IgD-negative memory B cell (primary cell): ENCODE measurements at regions not wholly inside any gene's neighbourhood (a gene's known extent, or its start where the extent isn't known, plus 50 kb on each side); places are given as distances from the start of the nearest gene placed in this dataset.

Experiments used
- H3K27ac Mint-ChIP-seq, 3 donors: one replicate each; pipeline ENCODE4 v1.8.0; 2020 to 2022; ENCODE audit warnings: mild to moderate bottlenecking in 3 of 3, mixed read lengths in 3 of 3, moderate library complexity in 1 of 3
- H3K27me3 Mint-ChIP-seq: one replicate; pipeline ENCODE4 v1.8.0; 2021; ENCODE audit warnings: mixed read lengths
- H3K36me3 Mint-ChIP-seq: one replicate; pipeline ENCODE4 v1.8.0; 2020; ENCODE audit warnings: mild to moderate bottlenecking, mixed read lengths
- H3K4me1 Mint-ChIP-seq, 3 donors: one replicate each; pipeline ENCODE4 v1.8.0; 2020 to 2022; ENCODE audit warnings: mixed read lengths in 3 of 3, mild to moderate bottlenecking in 1 of 3
- H3K4me3 Mint-ChIP-seq, 4 donors: one replicate each; pipeline ENCODE4 v1.8.0; 2020 to 2022; ENCODE audit warnings: mild to moderate bottlenecking in 4 of 4, mixed read lengths in 4 of 4, moderate library complexity in 3 of 4
- H3K9me3 Mint-ChIP-seq, 3 donors: one replicate each; pipeline ENCODE4 v1.8.0; 2020 to 2021; ENCODE audit warnings: mixed read lengths in 3 of 3, mild to moderate bottlenecking in 1 of 3

DNA sequence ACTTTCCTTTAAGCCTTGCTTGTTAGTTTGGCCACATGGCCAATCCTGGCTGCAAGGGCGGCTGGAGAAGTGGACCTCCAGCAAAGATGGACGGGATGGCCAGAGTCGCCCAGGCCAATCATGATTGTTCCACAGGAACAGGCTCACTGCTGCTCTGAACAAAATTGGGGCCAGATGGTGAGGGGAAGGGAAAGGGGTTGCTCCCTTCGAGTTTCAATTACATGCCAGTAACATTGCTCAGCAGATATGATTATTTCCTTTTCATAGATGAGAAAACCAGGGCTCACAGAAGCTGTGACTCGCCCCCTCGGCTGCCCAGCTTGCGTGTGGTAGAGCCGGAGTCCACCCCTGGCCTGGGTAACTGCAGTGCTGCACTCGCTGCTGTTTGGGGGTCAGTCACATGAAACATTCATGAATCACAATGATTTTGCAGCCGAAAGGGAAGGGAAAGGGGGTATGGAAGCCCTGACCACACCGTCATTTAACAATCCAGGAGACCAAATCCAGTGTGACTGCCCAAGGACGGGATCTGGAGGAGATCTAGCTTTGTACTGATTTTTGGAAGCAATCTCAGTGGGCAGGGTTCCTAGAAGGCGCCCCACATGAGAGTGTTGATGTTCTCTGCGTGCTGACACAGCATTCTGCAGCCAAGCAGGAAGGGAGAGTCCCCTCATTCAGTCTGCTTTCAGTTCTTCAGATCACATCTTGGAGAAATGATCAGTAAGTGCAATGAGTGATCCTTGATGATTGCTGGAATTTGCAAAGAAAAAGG, 77.3 kb upstream of the MSX1 start:
- Mint-ChIP-seq H3K4me1 (peaks cover 0 to 1% (median 0%) of the 10 kb centered on the region in 3 donors), H3K27me3 (peaks cover 2% of the 10 kb centered on the region), H3K9me3 (peaks cover 0 to 10% (median 5%) of the 10 kb centered on the region in 3 donors), H3K36me3 (peaks cover 2% of the 10 kb centered on the region), H3K4me3 (no peak overlapping the region), H3K27ac (no peak overlapping the region)

GRCh38 chr4:4780729-4781244, 78.7 kb upstream of the MSX1 start:
- Mint-ChIP-seq H3K4me1 (no peaks in the 10 kb centered on the region), H3K27ac (no peak overlapping the region), H3K4me3 (no peak overlapping the region), H3K36me3 (peaks cover 2% of the 10 kb centered on the region), H3K27me3 (peaks cover 2% of the 10 kb centered on the region), H3K9me3 (peaks cover 0 to 8% (median 5%) of the 10 kb centered on the region in 3 donors)

- H3K9me3 Mint-ChIP-seq: peaks cover 0 to 5% (median 2%) of the 10 kb centered on the region in 3 donors
- no peak overlapping the region for H3K27ac Mint-ChIP-seq
- no peaks in the 10 kb centered on the region for H3K4me1 Mint-ChIP-seq
- H3K36me3 Mint-ChIP-seq: peaks cover 2% of the 10 kb centered on the region
- H3K4me3 Mint-ChIP-seq: no peak overlapping the region
- peaks cover 2% of the 10 kb centered on the region for H3K27me3 Mint-ChIP-seq
Observed at GRCh38 chr4:4779486-4779885, 80.0 kb upstream of the MSX1 start.

- H3K4me1 Mint-ChIP-seq: no peaks in the 10 kb centered on the region
- peaks cover 2% of the 10 kb centered on the region for H3K36me3 Mint-ChIP-seq
- peaks cover 0 to 5% (median 2%) of the 10 kb centered on the region in 3 donors for H3K9me3 Mint-ChIP-seq
- H3K27ac Mint-ChIP-seq: no peak overlapping the region
- no peak overlapping the region for H3K4me3 Mint-ChIP-seq
- H3K27me3 Mint-ChIP-seq: peaks cover 2% of the 10 kb centered on the region
Observed at GRCh38 chr4:4779054-4779453, 80.4 kb upstream of the MSX1 start.

GRCh38 chr4:4778554-4778953, 80.9 kb upstream of the MSX1 start:
- H3K4me3 Mint-ChIP-seq: no peak overlapping the region

DNA sequence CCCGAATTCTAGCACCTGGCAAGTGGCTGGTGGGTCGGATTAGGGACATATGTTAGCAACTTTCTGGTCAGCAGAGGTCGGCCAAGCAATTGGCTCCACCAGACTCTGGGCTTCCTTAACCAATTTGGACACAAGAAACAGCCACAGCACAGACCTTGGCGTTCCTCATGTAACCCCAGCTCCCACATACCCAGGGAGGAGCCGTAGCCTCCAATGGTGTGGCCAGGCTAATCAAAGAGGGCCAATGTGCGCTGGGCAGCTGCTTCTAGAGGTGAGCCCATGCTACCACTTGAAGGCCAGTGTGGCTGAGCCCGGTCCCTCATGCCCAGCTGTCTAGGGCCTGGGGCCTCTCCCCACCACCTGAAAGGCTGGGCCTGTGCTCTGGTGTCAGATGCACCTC, 82.5 kb upstream of the MSX1 start:
- H3K4me1 Mint-ChIP-seq: no peaks in the 10 kb centered on the region
- H3K27me3 Mint-ChIP-seq: peaks cover 2% of the 10 kb centered on the region
- H3K4me3 Mint-ChIP-seq: no peak overlapping the region

More at GRCh38 chr4:4778554-4778953, 80.9 kb upstream of the MSX1 start:
- Mint-ChIP-seq H3K36me3 (peaks cover 2% of the 10 kb centered on the region), H3K27ac (no peak overlapping the region), H3K9me3 (peaks cover 0 to 5% (median 2%) of the 10 kb centered on the region in 3 donors), H3K4me1 (no peaks in the 10 kb centered on the region), H3K27me3 (peaks cover 2% of the 10 kb centered on the region)

DNA sequence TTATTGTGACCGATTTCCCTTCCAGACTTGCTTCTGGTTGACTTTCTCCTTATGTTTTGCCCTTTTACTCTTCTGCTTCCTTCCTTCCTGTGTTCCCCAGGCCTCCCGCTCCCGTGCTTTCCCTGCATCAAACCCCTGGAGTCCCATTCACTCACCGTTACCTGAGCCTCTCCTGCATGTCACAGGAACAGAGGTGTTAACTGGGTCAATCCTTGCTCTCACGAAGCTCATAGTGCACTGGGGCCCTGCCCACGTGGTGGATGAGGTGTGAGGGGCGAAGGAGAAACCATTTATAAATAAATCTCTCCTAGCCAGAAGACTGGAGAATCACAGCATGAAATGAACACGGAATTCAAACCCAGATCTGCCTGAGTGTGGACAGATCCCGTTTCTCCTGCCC, 83.1 kb upstream of the MSX1 start:
- H3K36me3 Mint-ChIP-seq: peaks cover 2% of the 10 kb centered on the region
- no peaks in the 10 kb centered on the region for H3K4me1 Mint-ChIP-seq

More for the DNA sequence above, 82.5 kb upstream of the MSX1 start:
- Mint-ChIP-seq H3K9me3 (peaks cover 0 to 5% (median 0%) of the 10 kb centered on the region in 3 donors), H3K27ac (no peak overlapping the region), H3K36me3 (peaks cover 2% of the 10 kb centered on the region)

DNA sequence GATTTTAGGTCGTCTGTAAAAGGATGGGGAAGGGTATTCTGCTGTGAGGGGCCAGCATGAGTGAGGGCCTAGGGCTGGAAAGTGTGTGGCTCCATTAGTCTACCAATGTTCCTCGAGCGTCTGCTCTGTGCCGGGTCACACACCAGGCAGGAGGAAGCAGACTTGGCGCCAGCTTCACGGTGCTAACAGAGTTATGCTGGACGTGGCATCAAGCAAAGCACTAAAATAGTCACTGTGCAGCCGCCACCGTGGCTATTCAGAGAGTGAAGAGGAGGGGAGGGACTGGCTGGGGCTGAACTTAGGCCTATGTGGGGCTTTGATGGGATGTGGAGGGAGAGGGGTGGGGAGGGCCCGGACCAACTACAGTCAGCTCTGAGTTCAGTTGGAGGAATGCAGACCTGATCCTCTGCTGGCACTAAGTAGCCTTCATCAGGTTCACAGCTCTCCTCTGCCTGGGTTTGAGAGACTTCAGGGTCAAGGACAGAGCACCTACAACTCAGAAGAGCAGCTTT, 83.9 kb upstream of the MSX1 start:
- peaks cover 2% of the 10 kb centered on the region for H3K36me3 Mint-ChIP-seq
- no peaks in the 10 kb centered on the region for H3K27me3 Mint-ChIP-seq
- H3K27ac Mint-ChIP-seq: no peak overlapping the region
- peaks cover 0 to 3% (median 0%) of the 10 kb centered on the region in 3 donors for H3K9me3 Mint-ChIP-seq
- H3K4me1 Mint-ChIP-seq: no peaks in the 10 kb centered on the region
- no peak overlapping the region for H3K4me3 Mint-ChIP-seq

More for the DNA sequence above, 83.1 kb upstream of the MSX1 start:
- no peaks in the 10 kb centered on the region for H3K27me3 Mint-ChIP-seq
- no peak overlapping the region for H3K4me3 Mint-ChIP-seq
- H3K27ac Mint-ChIP-seq: no peak overlapping the region
- H3K9me3 Mint-ChIP-seq: peaks cover 0 to 5% (median 0%) of the 10 kb centered on the region in 3 donors

- peaks cover under 1% of the 10 kb centered on the region for H3K36me3 Mint-ChIP-seq
- no peak overlapping the region for H3K4me3 Mint-ChIP-seq
- H3K27me3 Mint-ChIP-seq: no peaks in the 10 kb centered on the region
- H3K4me1 Mint-ChIP-seq: no peaks in the 10 kb centered on the region
- no peak overlapping the region for H3K27ac Mint-ChIP-seq
- H3K9me3 Mint-ChIP-seq: peaks cover 0 to 2% (median under 1%) of the 10 kb centered on the region in 3 donors
Observed at GRCh38 chr4:4772534-4772933, 86.9 kb upstream of the MSX1 start.

GRCh38 chr4:4771160-4771559, 88.3 kb upstream of the MSX1 start:
- Mint-ChIP-seq H3K27me3 (no peaks in the 10 kb centered on the region), H3K4me1 (no peaks in the 10 kb centered on the region), H3K36me3 (no peaks in the 10 kb centered on the region), H3K27ac (no peak overlapping the region), H3K4me3 (no peak overlapping the region), H3K9me3 (peaks cover 2 to 9% (median 4%) of the 10 kb centered on the region in 3 donors)

DNA sequence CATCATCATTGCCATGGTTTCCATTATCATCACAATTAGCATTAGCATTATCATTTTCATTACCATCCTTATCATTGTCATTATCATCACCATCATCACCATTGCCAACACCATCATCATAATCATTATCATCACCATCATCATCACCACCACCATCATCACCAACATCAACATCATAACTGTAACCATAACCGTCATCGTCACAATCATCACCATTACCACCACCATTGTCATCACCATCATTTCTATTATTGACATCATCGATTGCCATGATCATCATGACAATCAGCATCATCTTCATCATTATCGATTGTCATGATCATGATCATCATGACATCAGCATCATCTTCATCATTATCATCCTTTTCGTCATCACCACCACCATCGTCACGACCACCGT, 88.9 kb upstream of the MSX1 start:
- no peak overlapping the region for H3K4me3 Mint-ChIP-seq
- no peaks in the 10 kb centered on the region for H3K36me3 Mint-ChIP-seq
- H3K4me1 Mint-ChIP-seq: no peaks in the 10 kb centered on the region

GRCh38 chr4:4766564-4766963, 92.9 kb upstream of the MSX1 start:
- H3K4me1 Mint-ChIP-seq: peaks cover 7 to 9% (median 7%) of the 10 kb centered on the region in 3 donors
- H3K27me3 Mint-ChIP-seq: peaks cover 25% of the 10 kb centered on the region
- H3K36me3 Mint-ChIP-seq: peaks cover 2% of the 10 kb centered on the region
- no peak overlapping the region for H3K27ac Mint-ChIP-seq
- H3K4me3 Mint-ChIP-seq: no peak overlapping the region
- peaks cover 2 to 9% (median 9%) of the 10 kb centered on the region in 3 donors for H3K9me3 Mint-ChIP-seq

More for the DNA sequence above, 88.9 kb upstream of the MSX1 start:
- Mint-ChIP-seq H3K9me3 (peaks cover 2 to 9% (median 4%) of the 10 kb centered on the region in 3 donors), H3K27ac (no peak overlapping the region), H3K27me3 (peaks cover 1% of the 10 kb centered on the region)

DNA sequence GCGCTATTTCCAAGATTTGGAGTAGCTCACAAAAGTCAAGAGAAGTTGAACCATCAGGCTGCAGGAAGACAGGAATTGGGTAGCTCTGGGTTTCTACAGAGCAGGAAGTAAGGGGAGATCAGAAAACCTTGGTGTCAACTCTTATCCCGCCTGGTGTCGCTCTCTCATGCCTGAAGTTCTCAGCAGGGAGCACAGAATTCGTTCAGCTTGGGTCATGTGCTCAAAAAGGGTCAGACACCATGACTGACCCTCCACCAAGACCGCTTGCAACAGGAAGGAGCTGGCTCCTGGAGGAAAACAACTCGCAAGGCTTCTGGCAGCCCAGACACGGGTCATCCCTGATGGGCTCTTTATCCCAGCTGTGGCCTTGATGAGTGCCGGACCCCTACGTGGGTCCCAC, 93.7 kb upstream of the MSX1 start:
- peaks cover 7 to 9% (median 7%) of the 10 kb centered on the region in 3 donors for H3K4me1 Mint-ChIP-seq
- no peak overlapping the region for H3K4me3 Mint-ChIP-seq
- peaks cover 2 to 10% (median 9%) of the 10 kb centered on the region in 3 donors for H3K9me3 Mint-ChIP-seq
- no peak overlapping the region for H3K27ac Mint-ChIP-seq
- H3K36me3 Mint-ChIP-seq: peaks cover 2% of the 10 kb centered on the region
- H3K27me3 Mint-ChIP-seq: peaks cover 25% of the 10 kb centered on the region

GRCh38 chr4:4764558-4764905, 94.9 kb upstream of the MSX1 start:
- Mint-ChIP-seq H3K36me3 (peaks cover 2% of the 10 kb centered on the region), H3K4me1 (peaks cover 7 to 9% (median 7%) of the 10 kb centered on the region in 3 donors), H3K27ac (no peak overlapping the region), H3K27me3 (peaks cover 25% of the 10 kb centered on the region), H3K9me3 (peaks cover 2 to 12% (median 9%) of the 10 kb centered on the region in 3 donors), H3K4me3 (peak overlapping the region in 2 of 4 donors; percentile 71 to 73)

GRCh38 chr4:4763822-4764557, 95.5 kb upstream of the MSX1 start:
- H3K4me1 Mint-ChIP-seq: peaks cover 7 to 9% (median 7%) of the 10 kb centered on the region in 3 donors
- H3K27me3 Mint-ChIP-seq: peaks cover 25% of the 10 kb centered on the region
- H3K27ac Mint-ChIP-seq: peak overlapping the region in 1 of 3 donors; percentile 91
- peaks cover 2% of the 10 kb centered on the region for H3K36me3 Mint-ChIP-seq
- H3K4me3 Mint-ChIP-seq: peak overlapping the region in 1 of 4 donors; percentile 71
- peaks cover 2 to 12% (median 9%) of the 10 kb centered on the region in 3 donors for H3K9me3 Mint-ChIP-seq
